PFSK-1 (cell line): ENCODE measurements at regions not wholly inside any gene's neighbourhood (a gene's known extent, or its start where the extent isn't known, plus 50 kb on each side); places are given as distances from the start of the nearest gene placed in this dataset.

ENCODE experiments used
- POLR2AphosphoS5 ChIP-seq: IDR thresholded peaks from 2 replicates; pipeline ENCODE4 v1.6.1; 2012; ENCODE audit warnings: low read depth, mild to moderate bottlenecking, control low read depth, low read length, moderate library complexity
- SIN3A ChIP-seq: IDR thresholded peaks from 2 replicates; pipeline ENCODE4 v1.6.1; 2012; ENCODE audit warnings: mild to moderate bottlenecking, low read length, moderate library complexity, borderline replicate concordance; ENCODE audit not compliant: insufficient read depth
- TAF1 ChIP-seq: IDR thresholded peaks from 2 replicates; pipeline ENCODE4 v1.6.1; 2012; ENCODE audit warnings: low read length, control low read depth, borderline replicate concordance; ENCODE audit not compliant: insufficient read depth
- TF ChIP-seq, protein P1 (sequence below), 2 experiments: IDR thresholded peaks; 2 replicates each; pipeline versions ENCODE4 v1.6.1 to v1.8.0; 2011 to 2012; ENCODE audit warnings: low read depth in 2 of 2, low read length in 2 of 2, control low read depth in 1 of 2, inconsistent platforms in 1 of 2, mild to moderate bottlenecking in 1 of 2, moderate library complexity in 1 of 2; ENCODE audit not compliant: insufficient read depth in 1 of 2

- TF ChIP-seq, protein P1, sequence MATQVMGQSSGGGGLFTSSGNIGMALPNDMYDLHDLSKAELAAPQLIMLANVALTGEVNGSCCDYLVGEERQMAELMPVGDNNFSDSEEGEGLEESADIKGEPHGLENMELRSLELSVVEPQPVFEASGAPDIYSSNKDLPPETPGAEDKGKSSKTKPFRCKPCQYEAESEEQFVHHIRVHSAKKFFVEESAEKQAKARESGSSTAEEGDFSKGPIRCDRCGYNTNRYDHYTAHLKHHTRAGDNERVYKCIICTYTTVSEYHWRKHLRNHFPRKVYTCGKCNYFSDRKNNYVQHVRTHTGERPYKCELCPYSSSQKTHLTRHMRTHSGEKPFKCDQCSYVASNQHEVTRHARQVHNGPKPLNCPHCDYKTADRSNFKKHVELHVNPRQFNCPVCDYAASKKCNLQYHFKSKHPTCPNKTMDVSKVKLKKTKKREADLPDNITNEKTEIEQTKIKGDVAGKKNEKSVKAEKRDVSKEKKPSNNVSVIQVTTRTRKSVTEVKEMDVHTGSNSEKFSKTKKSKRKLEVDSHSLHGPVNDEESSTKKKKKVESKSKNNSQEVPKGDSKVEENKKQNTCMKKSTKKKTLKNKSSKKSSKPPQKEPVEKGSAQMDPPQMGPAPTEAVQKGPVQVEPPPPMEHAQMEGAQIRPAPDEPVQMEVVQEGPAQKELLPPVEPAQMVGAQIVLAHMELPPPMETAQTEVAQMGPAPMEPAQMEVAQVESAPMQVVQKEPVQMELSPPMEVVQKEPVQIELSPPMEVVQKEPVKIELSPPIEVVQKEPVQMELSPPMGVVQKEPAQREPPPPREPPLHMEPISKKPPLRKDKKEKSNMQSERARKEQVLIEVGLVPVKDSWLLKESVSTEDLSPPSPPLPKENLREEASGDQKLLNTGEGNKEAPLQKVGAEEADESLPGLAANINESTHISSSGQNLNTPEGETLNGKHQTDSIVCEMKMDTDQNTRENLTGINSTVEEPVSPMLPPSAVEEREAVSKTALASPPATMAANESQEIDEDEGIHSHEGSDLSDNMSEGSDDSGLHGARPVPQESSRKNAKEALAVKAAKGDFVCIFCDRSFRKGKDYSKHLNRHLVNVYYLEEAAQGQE (IDR thresholded peaks at IDR 0.05; ENCODE audit: insufficient read depth in 1 of 2, low read depth in 2 of 2, low read length in 2 of 2): no peak
- TF ChIP-seq SIN3A (no peak), POLR2AphosphoS5 (no peak), TAF1 (no peak)
Measured at GRCh38 chr4:57320217-57320616, 210.0 kb upstream of the IGFBP7 start.
